GM23338 (cell line): ENCODE measurements at regions not wholly inside any gene's neighbourhood (a gene's known extent, or its start where the extent isn't known, plus 50 kb on each side); places are given as distances from the start of the nearest gene placed in this dataset.
A peak's percentile ranks its signal among the peaks of the same experiment; 100 is the strongest.

Source experiments
- ATAC-seq: fragments of 200-7000 bp; cut with Tn5 transposase; 3 replicates; pipeline ENCODE4 v1.9.1; 2020
- DNase-seq: peaks from one replicate; pipeline ENCODE4 v3.0.0-alpha.2; 2015; ENCODE audit warnings: low spot score
- H2AFZ ChIP-seq: fragments of 200-600 bp; sonication (generic); 2 replicates; pipeline ENCODE4 v1.8.0; 2016; ENCODE audit warnings: antibody characterized with exemption, mild to moderate bottlenecking, moderate library complexity
- H3F3A ChIP-seq: fragments of 200-600 bp; sonication (generic); replicated peaks from 2 replicates; pipeline ENCODE4 v1.8.0; 2017; ENCODE audit warnings: antibody characterized with exemption, mixed run types, low read depth
- H3K27ac ChIP-seq: fragments of 200-600 bp; sonication (generic); 2 replicates; pipeline ENCODE4 v1.6.1; 2016; ENCODE audit warnings: low read depth
- H3K27me3 ChIP-seq: fragments of 200-600 bp; sonication (generic); 2 replicates; pipeline ENCODE4 v1.8.0; 2016; ENCODE audit warnings: mild to moderate bottlenecking, mixed run types, moderate library complexity; ENCODE audit not compliant: insufficient read depth
- H3K36me3 ChIP-seq: fragments of 200-600 bp; sonication (generic); 2 replicates; pipeline ENCODE4 v1.8.0; 2016; ENCODE audit warnings: mild to moderate bottlenecking; ENCODE audit not compliant: insufficient read depth
- H3K4me1 ChIP-seq: fragments of 200-600 bp; sonication (generic); 2 replicates; pipeline ENCODE4 v1.8.0; 2016; ENCODE audit warnings: mild to moderate bottlenecking, moderate library complexity; ENCODE audit not compliant: insufficient read depth
- H3K4me2 ChIP-seq: fragments of 200-600 bp; sonication (generic); 2 replicates; pipeline ENCODE4 v1.7.1; 2017; ENCODE audit warnings: mixed run types
- H3K4me3 ChIP-seq: fragments of 200-600 bp; sonication (generic); 2 replicates; pipeline ENCODE4 v1.6.1; 2016; ENCODE audit warnings: mixed run types
- H3K79me2 ChIP-seq: fragments of 200-600 bp; sonication (generic); replicated peaks from 2 replicates; pipeline ENCODE4 v1.8.0; 2017; ENCODE audit warnings: mild to moderate bottlenecking; ENCODE audit not compliant: insufficient read depth
- H3K9me2 ChIP-seq: fragments of 200-600 bp; sonication (generic); 2 replicates; pipeline ENCODE4 v1.8.0; 2017; ENCODE audit not compliant: insufficient read depth
- H4K20me1 ChIP-seq: fragments of 200-600 bp; sonication (generic); replicated peaks from 2 replicates; pipeline ENCODE4 v1.8.0; 2017; ENCODE audit warnings: mild to moderate bottlenecking; ENCODE audit not compliant: insufficient read depth
- H3K27ac Mint-ChIP-seq: 2 replicates; pipeline ENCODE4 v1.8.0; 2020; ENCODE audit warnings: inconsistent platforms, mild to moderate bottlenecking, moderate library complexity, mixed read lengths
- H3K27me3 Mint-ChIP-seq: 3 replicates; pipeline ENCODE4 v1.8.0; 2022; ENCODE audit warnings: low read depth, mild to moderate bottlenecking, moderate library complexity, mixed read lengths, inconsistent platforms; ENCODE audit not compliant: insufficient read depth, poor library complexity
- H3K36me3 Mint-ChIP-seq: 3 replicates; pipeline ENCODE4 v1.8.0; 2021; ENCODE audit warnings: low read depth, mild to moderate bottlenecking, inconsistent platforms, moderate library complexity, mixed read lengths
- H3K4me1 Mint-ChIP-seq: 3 replicates; pipeline ENCODE4 v1.8.0; 2020; ENCODE audit warnings: mild to moderate bottlenecking, inconsistent platforms, mixed read lengths
- H3K4me3 Mint-ChIP-seq: 3 replicates; pipeline ENCODE4 v1.8.0; 2021; ENCODE audit warnings: moderate library complexity, mild to moderate bottlenecking, inconsistent platforms, mixed read lengths
- H3K9me3 Mint-ChIP-seq: 3 replicates; pipeline ENCODE4 v1.8.0; 2020; ENCODE audit warnings: moderate library complexity, mild to moderate bottlenecking, inconsistent platforms, mixed read lengths
- EZH2 ChIP-seq: fragments of 200-600 bp; sonication (generic); IDR thresholded peaks from one replicate; pipeline ENCODE4 v1.8.0; 2017; ENCODE audit warnings: antibody characterized with exemption, mild to moderate bottlenecking, low read depth; ENCODE audit not compliant: unreplicated experiment
- EZH2phosphoT487 ChIP-seq: fragments of 200-600 bp; sonication (generic); IDR thresholded peaks from one replicate; pipeline ENCODE4 v1.8.1; 2018; ENCODE audit warnings: antibody characterized with exemption; ENCODE audit not compliant: unreplicated experiment
- JUNB ChIP-seq: IDR thresholded peaks from one replicate; pipeline ENCODE4 v1.6.1; 2016; ENCODE audit warnings: antibody characterized with exemption; ENCODE audit not compliant: unreplicated experiment
- POLR2AphosphoS5 ChIP-seq: IDR thresholded peaks from 2 replicates; pipeline ENCODE4 v1.6.1; 2016; ENCODE audit warnings: antibody characterized with exemption, low read depth
- STAT1 ChIP-seq: IDR thresholded peaks from one replicate; pipeline ENCODE4 v1.6.1; 2016; ENCODE audit warnings: antibody characterized with exemption; ENCODE audit not compliant: unreplicated experiment
- ZNF331 ChIP-seq: fragments of 250-450 bp; sonication (Bioruptor Pico); IDR thresholded peaks from 2 replicates; pipeline ENCODE4 v1.5.0; 2020; ENCODE audit warnings: low read depth, mild to moderate bottlenecking, moderate library complexity
- TF ChIP-seq, protein P1 (sequence below): fragments of 250-450 bp; sonication (Bioruptor Pico); IDR thresholded peaks from 2 replicates; pipeline ENCODE4 v1.5.0; 2020; ENCODE audit warnings: mild to moderate bottlenecking, moderate library complexity
- TF ChIP-seq, protein P2 (sequence below): IDR thresholded peaks from 2 replicates; pipeline ENCODE4 v1.6.1; 2016; ENCODE audit warnings: antibody characterized with exemption
- TF ChIP-seq, protein P3 (sequence below), 2 experiments: fragments of 200-600 bp in 1 of 2; sonication (generic) in 1 of 2; conservative IDR thresholded peaks; 2 replicates each; pipeline versions ENCODE4 v1.5.1 to v1.6.1; 2016 to 2017; ENCODE audit warnings: antibody characterized with exemption in 2 of 2, low read depth in 2 of 2, mild to moderate bottlenecking in 2 of 2, moderate library complexity in 1 of 2
- TF ChIP-seq, protein P4 (sequence below): IDR thresholded peaks from one replicate; pipeline ENCODE4 v1.6.1; 2018; ENCODE audit warnings: antibody characterized with exemption; ENCODE audit not compliant: unreplicated experiment

DNA sequence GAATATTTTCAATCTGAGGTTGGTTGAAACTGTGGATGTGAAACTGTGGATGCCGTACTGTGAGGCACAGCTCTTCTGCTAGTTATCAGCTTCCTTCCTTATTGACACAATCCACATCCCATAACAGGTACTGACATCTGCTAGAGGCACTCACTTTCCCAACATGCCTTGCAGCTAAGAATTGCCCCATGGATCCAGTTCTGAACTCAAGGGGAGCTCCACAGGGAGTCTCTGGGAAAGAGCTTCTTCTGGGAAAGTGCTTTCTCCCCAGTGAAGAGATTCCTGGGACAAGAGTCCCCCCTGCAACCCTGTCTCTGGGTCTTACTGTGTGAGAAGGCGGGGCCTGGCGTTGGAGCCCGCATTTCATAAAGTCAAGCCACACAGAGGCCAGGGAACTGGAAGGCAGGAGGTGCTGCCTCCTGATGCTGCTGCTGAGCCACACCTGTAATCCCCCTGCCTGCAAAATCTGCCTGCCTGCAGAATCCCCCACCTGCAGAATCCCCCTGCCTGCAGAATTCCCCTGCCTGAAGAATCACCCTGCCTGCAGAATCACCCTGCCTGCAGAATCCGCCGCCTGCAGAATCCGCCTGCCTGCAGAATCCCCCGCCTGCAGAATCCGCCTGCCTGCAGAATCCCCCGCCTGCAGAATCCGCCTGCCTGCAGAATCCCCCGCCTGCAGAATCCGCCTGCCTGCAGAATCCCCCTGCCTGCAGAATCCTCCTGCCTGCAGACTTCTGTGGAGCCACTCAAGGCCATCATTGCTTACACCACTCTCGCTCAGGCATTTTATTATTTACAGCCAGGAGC is 305.4 kb downstream of the FOXL1 start (continued):
- TF ChIP-seq, protein P1, sequence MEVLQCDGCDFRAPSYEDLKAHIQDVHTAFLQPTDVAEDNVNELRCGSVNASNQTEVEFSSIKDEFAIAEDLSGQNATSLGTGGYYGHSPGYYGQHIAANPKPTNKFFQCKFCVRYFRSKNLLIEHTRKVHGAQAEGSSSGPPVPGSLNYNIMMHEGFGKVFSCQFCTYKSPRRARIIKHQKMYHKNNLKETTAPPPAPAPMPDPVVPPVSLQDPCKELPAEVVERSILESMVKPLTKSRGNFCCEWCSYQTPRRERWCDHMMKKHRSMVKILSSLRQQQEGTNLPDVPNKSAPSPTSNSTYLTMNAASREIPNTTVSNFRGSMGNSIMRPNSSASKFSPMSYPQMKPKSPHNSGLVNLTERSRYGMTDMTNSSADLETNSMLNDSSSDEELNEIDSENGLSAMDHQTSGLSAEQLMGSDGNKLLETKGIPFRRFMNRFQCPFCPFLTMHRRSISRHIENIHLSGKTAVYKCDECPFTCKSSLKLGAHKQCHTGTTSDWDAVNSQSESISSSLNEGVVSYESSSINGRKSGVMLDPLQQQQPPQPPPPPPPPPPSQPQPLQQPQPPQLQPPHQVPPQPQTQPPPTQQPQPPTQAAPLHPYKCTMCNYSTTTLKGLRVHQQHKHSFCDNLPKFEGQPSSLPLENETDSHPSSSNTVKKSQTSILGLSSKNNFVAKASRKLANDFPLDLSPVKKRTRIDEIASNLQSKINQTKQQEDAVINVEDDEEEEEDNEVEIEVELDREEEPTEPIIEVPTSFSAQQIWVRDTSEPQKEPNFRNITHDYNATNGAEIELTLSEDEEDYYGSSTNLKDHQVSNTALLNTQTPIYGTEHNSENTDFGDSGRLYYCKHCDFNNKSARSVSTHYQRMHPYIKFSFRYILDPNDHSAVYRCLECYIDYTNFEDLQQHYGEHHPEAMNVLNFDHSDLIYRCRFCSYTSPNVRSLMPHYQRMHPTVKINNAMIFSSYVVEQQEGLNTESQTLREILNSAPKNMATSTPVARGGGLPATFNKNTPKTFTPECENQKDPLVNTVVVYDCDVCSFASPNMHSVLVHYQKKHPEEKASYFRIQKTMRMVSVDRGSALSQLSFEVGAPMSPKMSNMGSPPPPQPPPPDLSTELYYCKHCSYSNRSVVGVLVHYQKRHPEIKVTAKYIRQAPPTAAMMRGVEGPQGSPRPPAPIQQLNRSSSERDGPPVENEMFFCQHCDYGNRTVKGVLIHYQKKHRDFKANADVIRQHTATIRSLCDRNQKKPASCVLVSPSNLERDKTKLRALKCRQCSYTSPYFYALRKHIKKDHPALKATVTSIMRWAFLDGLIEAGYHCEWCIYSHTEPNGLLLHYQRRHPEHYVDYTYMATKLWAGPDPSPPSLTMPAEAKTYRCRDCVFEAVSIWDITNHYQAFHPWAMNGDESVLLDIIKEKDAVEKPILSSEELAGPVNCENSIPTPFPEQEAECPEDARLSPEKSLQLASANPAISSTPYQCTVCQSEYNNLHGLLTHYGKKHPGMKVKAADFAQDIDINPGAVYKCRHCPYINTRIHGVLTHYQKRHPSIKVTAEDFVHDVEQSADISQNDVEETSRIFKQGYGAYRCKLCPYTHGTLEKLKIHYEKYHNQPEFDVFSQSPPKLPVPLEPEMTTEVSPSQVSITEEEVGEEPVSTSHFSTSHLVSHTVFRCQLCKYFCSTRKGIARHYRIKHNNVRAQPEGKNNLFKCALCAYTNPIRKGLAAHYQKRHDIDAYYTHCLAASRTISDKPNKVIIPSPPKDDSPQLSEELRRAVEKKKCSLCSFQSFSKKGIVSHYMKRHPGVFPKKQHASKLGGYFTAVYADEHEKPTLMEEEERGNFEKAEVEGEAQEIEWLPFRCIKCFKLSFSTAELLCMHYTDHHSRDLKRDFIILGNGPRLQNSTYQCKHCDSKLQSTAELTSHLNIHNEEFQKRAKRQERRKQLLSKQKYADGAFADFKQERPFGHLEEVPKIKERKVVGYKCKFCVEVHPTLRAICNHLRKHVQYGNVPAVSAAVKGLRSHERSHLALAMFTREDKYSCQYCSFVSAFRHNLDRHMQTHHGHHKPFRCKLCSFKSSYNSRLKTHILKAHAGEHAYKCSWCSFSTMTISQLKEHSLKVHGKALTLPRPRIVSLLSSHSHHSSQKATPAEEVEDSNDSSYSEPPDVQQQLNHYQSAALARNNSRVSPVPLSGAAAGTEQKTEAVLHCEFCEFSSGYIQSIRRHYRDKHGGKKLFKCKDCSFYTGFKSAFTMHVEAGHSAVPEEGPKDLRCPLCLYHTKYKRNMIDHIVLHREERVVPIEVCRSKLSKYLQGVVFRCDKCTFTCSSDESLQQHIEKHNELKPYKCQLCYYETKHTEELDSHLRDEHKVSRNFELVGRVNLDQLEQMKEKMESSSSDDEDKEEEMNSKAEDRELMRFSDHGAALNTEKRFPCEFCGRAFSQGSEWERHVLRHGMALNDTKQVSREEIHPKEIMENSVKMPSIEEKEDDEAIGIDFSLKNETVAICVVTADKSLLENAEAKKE (CRISPR knock-in tag) = no peak
- TF ChIP-seq, protein P2, sequence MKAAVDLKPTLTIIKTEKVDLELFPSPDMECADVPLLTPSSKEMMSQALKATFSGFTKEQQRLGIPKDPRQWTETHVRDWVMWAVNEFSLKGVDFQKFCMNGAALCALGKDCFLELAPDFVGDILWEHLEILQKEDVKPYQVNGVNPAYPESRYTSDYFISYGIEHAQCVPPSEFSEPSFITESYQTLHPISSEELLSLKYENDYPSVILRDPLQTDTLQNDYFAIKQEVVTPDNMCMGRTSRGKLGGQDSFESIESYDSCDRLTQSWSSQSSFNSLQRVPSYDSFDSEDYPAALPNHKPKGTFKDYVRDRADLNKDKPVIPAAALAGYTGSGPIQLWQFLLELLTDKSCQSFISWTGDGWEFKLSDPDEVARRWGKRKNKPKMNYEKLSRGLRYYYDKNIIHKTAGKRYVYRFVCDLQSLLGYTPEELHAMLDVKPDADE = no peak
- no peak for TF ChIP-seq EZH2
- no peak for TF ChIP-seq POLR2AphosphoS5
- no peak for TF ChIP-seq STAT1

DNA sequence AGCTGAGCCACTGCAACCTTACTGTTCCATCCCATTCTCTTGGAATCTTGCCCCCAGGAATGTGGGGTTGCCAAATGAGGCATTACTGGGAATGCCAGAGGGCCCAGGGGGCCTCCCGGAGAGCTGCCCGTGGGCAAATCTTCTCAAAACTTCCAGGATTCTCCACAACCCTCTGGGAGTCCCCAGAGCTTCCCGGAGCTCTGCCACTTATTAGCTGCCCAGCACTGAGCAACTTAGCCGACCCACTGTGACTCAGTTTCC is 306.0 kb downstream of the FOXL1 start:
- Histone ChIP-seq H3K4me3 (no peak overlapping the region), H3K36me3 (no peaks in the 10 kb centered on the region), H2AFZ (no peak overlapping the region), H3K4me1 (no peaks in the 10 kb centered on the region), H3K27ac (no peak overlapping the region), H3K79me2 (no peaks in the 10 kb centered on the region), H3K9me2 (no peaks in the 10 kb centered on the region), H3F3A (no peaks in the 10 kb centered on the region), H3K27me3 (no peaks in the 10 kb centered on the region), H3K4me2 (no peak overlapping the region), H4K20me1 (no peaks in the 10 kb centered on the region)
- Mint-ChIP-seq H3K36me3 (no peaks in the 10 kb centered on the region), H3K27ac (no peak overlapping the region), H3K9me3 (no peaks in the 10 kb centered on the region), H3K4me3 (no peak overlapping the region), H3K27me3 (peaks cover 9% of the 10 kb centered on the region), H3K4me1 (peaks cover 15% of the 10 kb centered on the region; the same call in 2 of the 3 replicates)
- DNase-seq (peak; percentile 19), ATAC-seq (peak; percentile 48)
- TF ChIP-seq EZH2phosphoT487 = no peak
- no peak for TF ChIP-seq ZNF331
- no peak for TF ChIP-seq POLR2AphosphoS5
- no peak for TF ChIP-seq STAT1
- TF ChIP-seq JUNB = no peak
- TF ChIP-seq, protein P3, sequence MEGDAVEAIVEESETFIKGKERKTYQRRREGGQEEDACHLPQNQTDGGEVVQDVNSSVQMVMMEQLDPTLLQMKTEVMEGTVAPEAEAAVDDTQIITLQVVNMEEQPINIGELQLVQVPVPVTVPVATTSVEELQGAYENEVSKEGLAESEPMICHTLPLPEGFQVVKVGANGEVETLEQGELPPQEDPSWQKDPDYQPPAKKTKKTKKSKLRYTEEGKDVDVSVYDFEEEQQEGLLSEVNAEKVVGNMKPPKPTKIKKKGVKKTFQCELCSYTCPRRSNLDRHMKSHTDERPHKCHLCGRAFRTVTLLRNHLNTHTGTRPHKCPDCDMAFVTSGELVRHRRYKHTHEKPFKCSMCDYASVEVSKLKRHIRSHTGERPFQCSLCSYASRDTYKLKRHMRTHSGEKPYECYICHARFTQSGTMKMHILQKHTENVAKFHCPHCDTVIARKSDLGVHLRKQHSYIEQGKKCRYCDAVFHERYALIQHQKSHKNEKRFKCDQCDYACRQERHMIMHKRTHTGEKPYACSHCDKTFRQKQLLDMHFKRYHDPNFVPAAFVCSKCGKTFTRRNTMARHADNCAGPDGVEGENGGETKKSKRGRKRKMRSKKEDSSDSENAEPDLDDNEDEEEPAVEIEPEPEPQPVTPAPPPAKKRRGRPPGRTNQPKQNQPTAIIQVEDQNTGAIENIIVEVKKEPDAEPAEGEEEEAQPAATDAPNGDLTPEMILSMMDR (conservative IDR thresholded peaks at IDR 0.05; ENCODE audit: low read depth in 2 of 2) = no peak
- TF ChIP-seq, protein P4, sequence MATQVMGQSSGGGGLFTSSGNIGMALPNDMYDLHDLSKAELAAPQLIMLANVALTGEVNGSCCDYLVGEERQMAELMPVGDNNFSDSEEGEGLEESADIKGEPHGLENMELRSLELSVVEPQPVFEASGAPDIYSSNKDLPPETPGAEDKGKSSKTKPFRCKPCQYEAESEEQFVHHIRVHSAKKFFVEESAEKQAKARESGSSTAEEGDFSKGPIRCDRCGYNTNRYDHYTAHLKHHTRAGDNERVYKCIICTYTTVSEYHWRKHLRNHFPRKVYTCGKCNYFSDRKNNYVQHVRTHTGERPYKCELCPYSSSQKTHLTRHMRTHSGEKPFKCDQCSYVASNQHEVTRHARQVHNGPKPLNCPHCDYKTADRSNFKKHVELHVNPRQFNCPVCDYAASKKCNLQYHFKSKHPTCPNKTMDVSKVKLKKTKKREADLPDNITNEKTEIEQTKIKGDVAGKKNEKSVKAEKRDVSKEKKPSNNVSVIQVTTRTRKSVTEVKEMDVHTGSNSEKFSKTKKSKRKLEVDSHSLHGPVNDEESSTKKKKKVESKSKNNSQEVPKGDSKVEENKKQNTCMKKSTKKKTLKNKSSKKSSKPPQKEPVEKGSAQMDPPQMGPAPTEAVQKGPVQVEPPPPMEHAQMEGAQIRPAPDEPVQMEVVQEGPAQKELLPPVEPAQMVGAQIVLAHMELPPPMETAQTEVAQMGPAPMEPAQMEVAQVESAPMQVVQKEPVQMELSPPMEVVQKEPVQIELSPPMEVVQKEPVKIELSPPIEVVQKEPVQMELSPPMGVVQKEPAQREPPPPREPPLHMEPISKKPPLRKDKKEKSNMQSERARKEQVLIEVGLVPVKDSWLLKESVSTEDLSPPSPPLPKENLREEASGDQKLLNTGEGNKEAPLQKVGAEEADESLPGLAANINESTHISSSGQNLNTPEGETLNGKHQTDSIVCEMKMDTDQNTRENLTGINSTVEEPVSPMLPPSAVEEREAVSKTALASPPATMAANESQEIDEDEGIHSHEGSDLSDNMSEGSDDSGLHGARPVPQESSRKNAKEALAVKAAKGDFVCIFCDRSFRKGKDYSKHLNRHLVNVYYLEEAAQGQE = no peak
- TF ChIP-seq, protein P2 = no peak
